Panc1 (cell line): ENCODE measurements at regions not wholly inside any gene's neighbourhood (a gene's known extent, or its start where the extent isn't known, plus 50 kb on each side); places are given as distances from the start of the nearest gene placed in this dataset.

ENCODE experiments used
- ATAC-seq: fragments of 200-7000 bp; cut with Tn5 transposase; 2 replicates; pipeline ENCODE4 v1.9.1; 2020; ENCODE audit warnings: mild to moderate bottlenecking, moderate library complexity
- BruUV-seq: library from RNA; stranded (reverse); fragments of 400-500 nt; replicated peaks from 2 replicates; lab custom pipeline; 2021; lab: Mats Ljungman, UMichigan
- CTCF ChIA-PET: fragments of 300-600 bp; sonication (Branson Sonifier 250); formaldehyde crosslinking; loops from one replicate; lab custom pipeline; 2022; ENCODE audit warnings: antibody characterized with exemption; lab: Charles Lee
- POLR2A ChIA-PET: fragments of 300-600 bp; sonication (Branson Sonifier 250); formaldehyde crosslinking; loops from one replicate; lab custom pipeline; 2022; ENCODE audit warnings: antibody characterized with exemption; lab: Charles Lee
- DNase-seq: peaks from one replicate; pipeline ENCODE4 v3.0.0-alpha.2; 2010; ENCODE audit warnings: low read depth, low spot score
- H3K27ac ChIP-seq: 2 replicates; pipeline ENCODE4 v1.5.1; 2011; ENCODE audit warnings: mild to moderate bottlenecking, low read length, inconsistent platforms
- H3K27me3 ChIP-seq: fragments of 200-500 bp; sonication (Bioruptor generic); 2 replicates; pipeline ENCODE4 v1.6.0; 2014; ENCODE audit warnings: low read length, inconsistent platforms; ENCODE audit not compliant: control insufficient read depth, insufficient read depth
- H3K36me3 ChIP-seq: fragments of 200-500 bp; sonication (Bioruptor generic); 2 replicates; pipeline ENCODE4 v1.5.1; 2014; ENCODE audit warnings: inconsistent platforms, mild to moderate bottlenecking, low read length, moderate library complexity; ENCODE audit not compliant: control insufficient read depth, insufficient read depth
- H3K4me1 ChIP-seq: 2 replicates; pipeline ENCODE4 v1.5.1; 2011; ENCODE audit warnings: inconsistent platforms, mild to moderate bottlenecking, low read length, moderate library complexity; ENCODE audit not compliant: control insufficient read depth, insufficient read depth
- H3K4me3 ChIP-seq, 2 experiments: 2 replicates each; pipeline ENCODE4 v1.5.1; 2011 to 2012; ENCODE audit warnings: low read depth in 2 of 2, low read length in 2 of 2, mild to moderate bottlenecking in 2 of 2, inconsistent platforms in 1 of 2, moderate library complexity in 1 of 2
- H3K9me3 ChIP-seq: fragments of 200-500 bp; sonication (Bioruptor generic); 2 replicates; pipeline ENCODE4 v1.5.1; 2014; ENCODE audit warnings: low read depth, mild to moderate bottlenecking, inconsistent platforms, low read length, moderate library complexity; ENCODE audit not compliant: control insufficient read depth, insufficient read depth
- CTCF ChIP-seq: fragments of 450-650 bp; IDR thresholded peaks from 2 replicates; pipeline ENCODE4 v1.5.1; 2017; ENCODE audit warnings: mild to moderate bottlenecking
- POLR2AphosphoS5 ChIP-seq: IDR thresholded peaks from 2 replicates; pipeline ENCODE4 v1.6.1; 2012; ENCODE audit warnings: mild to moderate bottlenecking, low read depth, low read length, moderate library complexity
- SIN3A ChIP-seq: IDR thresholded peaks from 2 replicates; pipeline ENCODE4 v1.6.1; 2012; ENCODE audit warnings: low read depth, mild to moderate bottlenecking, low read length, moderate library complexity, borderline replicate concordance; ENCODE audit not compliant: insufficient read depth
- TCF7L2 ChIP-seq: IDR thresholded peaks from 2 replicates; pipeline ENCODE4 v1.6.1; 2011; ENCODE audit warnings: mild to moderate bottlenecking, low read depth, low read length, inconsistent platforms
- in situ Hi-C: cut with HindIII; loops from 2 replicates; pipeline ENCODE4 v1.10.0; 2016; ENCODE audit warnings: low sequenced_read_pairs, low pct_unique_long_range_greater_than_20kb
- intact Hi-C: fragments of 100-400 bp; cut with micrococcal nuclease; formaldehyde crosslinking; loops from one replicate; pipeline ENCODE4 v1.10.0; 2022; ENCODE audit not compliant: unreplicated experiment
- TF ChIP-seq, protein P1 (sequence below), 2 experiments: IDR thresholded peaks; 2 replicates each; pipeline ENCODE4 v1.6.1; 2011 to 2012; ENCODE audit warnings: low read depth in 2 of 2, control low read depth in 1 of 2, low read length in 1 of 2, mild to moderate bottlenecking in 1 of 2, moderate library complexity in 1 of 2; ENCODE audit not compliant: insufficient read depth in 1 of 2

DNA sequence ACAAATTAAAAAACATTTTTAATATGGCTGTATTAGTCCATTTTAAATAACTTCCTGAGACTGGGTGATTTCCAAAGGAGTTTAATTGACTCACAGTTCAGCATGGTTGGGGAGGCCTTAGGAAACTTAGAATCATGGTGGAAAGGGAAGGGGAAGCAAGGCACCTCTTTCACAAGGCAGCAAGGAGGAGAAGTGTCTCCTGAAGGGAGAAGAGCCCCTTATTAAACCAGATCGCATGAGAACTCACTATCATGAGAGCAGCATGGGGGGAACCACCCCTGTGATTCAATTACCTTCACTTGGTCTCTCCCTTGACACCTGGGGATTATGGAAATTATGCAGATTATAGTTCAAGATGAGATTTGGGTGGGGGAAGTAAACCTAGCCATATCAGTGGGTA lies 488.6 kb downstream of the ETS1 start:
- ChIA-PET CTCF (no interaction called here), POLR2A (no interaction called here)
- DNase-seq: no peak
- no peak overlapping the region for H3K27ac ChIP-seq
- no peaks in the 10 kb centered on the region for H3K4me1 ChIP-seq
- intact Hi-C loops: no loop called here
- TF ChIP-seq POLR2AphosphoS5 (no peak), CTCF (no peak), TCF7L2 (no peak), SIN3A (no peak)
- TF ChIP-seq, protein P1, sequence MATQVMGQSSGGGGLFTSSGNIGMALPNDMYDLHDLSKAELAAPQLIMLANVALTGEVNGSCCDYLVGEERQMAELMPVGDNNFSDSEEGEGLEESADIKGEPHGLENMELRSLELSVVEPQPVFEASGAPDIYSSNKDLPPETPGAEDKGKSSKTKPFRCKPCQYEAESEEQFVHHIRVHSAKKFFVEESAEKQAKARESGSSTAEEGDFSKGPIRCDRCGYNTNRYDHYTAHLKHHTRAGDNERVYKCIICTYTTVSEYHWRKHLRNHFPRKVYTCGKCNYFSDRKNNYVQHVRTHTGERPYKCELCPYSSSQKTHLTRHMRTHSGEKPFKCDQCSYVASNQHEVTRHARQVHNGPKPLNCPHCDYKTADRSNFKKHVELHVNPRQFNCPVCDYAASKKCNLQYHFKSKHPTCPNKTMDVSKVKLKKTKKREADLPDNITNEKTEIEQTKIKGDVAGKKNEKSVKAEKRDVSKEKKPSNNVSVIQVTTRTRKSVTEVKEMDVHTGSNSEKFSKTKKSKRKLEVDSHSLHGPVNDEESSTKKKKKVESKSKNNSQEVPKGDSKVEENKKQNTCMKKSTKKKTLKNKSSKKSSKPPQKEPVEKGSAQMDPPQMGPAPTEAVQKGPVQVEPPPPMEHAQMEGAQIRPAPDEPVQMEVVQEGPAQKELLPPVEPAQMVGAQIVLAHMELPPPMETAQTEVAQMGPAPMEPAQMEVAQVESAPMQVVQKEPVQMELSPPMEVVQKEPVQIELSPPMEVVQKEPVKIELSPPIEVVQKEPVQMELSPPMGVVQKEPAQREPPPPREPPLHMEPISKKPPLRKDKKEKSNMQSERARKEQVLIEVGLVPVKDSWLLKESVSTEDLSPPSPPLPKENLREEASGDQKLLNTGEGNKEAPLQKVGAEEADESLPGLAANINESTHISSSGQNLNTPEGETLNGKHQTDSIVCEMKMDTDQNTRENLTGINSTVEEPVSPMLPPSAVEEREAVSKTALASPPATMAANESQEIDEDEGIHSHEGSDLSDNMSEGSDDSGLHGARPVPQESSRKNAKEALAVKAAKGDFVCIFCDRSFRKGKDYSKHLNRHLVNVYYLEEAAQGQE (IDR thresholded peaks at IDR 0.05; ENCODE audit: insufficient read depth in 1 of 2, low read depth in 2 of 2, low read length in 1 of 2): no peak
- no TSS peak for BruUV-seq
- H3K4me3 ChIP-seq: no peak overlapping the region
- no peak for ATAC-seq
- H3K9me3 ChIP-seq: no peaks in the 10 kb centered on the region
- no peaks in the 10 kb centered on the region for H3K27me3 ChIP-seq
- in situ Hi-C loops: no loop called here
- H3K36me3 ChIP-seq: no peaks in the 10 kb centered on the region

- Histone ChIP-seq H3K36me3 (no peaks in the 10 kb centered on the region), H3K9me3 (peaks cover 4% of the 10 kb centered on the region), H3K27ac (no peak overlapping the region), H3K4me3 (no peak overlapping the region), H3K27me3 (no peaks in the 10 kb centered on the region), H3K4me1 (no peaks in the 10 kb centered on the region)
- ATAC-seq: no peak
- DNase-seq: peak; percentile 2
- no TSS peak for BruUV-seq
- CTCF ChIA-PET: no interaction called here
- POLR2A ChIA-PET: no interaction called here
- intact Hi-C loops (no loop called here), in situ Hi-C loops (no loop called here)
- no peak for TF ChIP-seq TCF7L2
- TF ChIP-seq, protein P1 (IDR thresholded peaks at IDR 0.05; ENCODE audit: insufficient read depth in 1 of 2, low read depth in 2 of 2, low read length in 1 of 2): no peak
- TF ChIP-seq POLR2AphosphoS5: no peak
- TF ChIP-seq SIN3A: no peak
- TF ChIP-seq CTCF: peak; percentile 25
Observed at GRCh38 chr11:128095466-128095981, 491.8 kb downstream of the ETS1 start.
